ENCODE measurements at regions not wholly inside any gene's neighbourhood (a gene's known extent, or its start where the extent isn't known, plus 50 kb on each side); places are given as distances from the start of the nearest gene placed in this dataset.

DNA sequence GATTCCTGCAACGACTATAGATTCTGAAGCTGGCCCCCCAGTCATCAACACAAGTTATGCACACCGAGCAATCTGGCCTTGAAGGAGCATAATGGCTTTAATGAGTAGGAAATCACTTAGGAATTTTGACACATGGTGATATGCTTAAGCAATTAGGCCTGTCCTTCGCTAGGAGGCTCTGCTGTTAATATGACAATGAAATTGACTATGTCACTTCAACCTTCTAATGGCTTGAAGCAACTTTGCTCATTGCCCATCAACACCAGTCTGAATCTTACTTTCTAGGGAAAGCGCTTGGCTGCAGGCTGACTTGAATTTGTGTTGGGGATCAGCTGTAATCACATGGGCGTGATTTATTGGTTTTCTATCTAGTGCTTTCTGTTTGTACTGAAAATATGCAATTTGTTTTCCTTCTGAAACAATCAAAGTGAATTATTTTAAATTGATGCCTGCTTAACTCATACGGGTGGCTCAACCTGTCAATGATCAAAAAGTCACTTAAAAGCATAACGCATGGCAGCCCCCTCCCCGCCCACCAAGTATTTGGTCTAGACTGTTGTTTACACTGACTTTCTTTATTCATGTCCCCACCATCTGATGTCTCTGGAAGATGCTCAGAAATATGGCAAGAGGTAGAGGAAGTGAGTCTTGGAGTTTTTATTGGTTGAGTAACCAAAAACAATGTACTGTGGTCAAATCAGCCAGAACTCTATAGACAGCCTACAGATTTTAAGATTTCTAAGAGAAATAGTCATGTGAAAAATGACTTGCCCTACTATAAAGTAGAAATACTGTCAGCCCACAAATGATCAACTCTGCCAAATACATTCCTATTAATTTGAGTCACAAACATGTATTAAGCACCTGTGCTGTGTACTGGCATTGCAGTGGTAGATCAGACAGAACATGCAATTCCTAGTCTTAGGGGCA, 344.9 kb downstream of the RBM43 start:
- H3K4me3 ChIP-seq (ENCODE audit: low read length) = no peak overlapping the region
- 76% methylated on average over 3 of the region's 8 CpGs for WGBS (ENCODE audit: insufficient coverage)
- no peaks in the 10 kb centered on the region for H3K9me3 ChIP-seq (replicated peaks; ENCODE audit: control insufficient read depth, low read depth, low read length)
- H3K27me3 ChIP-seq (ENCODE audit: control insufficient read depth, insufficient read depth, low read length) = no peaks in the 10 kb centered on the region
- DNase-seq = no peak
- no peaks in the 10 kb centered on the region for H3K36me3 ChIP-seq (ENCODE audit: control insufficient read depth, insufficient read depth, low read length)
- no peaks in the 10 kb centered on the region for H3K4me1 ChIP-seq (ENCODE audit: control insufficient read depth, insufficient read depth, low read length)
- H3K27ac ChIP-seq (ENCODE audit: low read length) = no peak overlapping the region

DNA sequence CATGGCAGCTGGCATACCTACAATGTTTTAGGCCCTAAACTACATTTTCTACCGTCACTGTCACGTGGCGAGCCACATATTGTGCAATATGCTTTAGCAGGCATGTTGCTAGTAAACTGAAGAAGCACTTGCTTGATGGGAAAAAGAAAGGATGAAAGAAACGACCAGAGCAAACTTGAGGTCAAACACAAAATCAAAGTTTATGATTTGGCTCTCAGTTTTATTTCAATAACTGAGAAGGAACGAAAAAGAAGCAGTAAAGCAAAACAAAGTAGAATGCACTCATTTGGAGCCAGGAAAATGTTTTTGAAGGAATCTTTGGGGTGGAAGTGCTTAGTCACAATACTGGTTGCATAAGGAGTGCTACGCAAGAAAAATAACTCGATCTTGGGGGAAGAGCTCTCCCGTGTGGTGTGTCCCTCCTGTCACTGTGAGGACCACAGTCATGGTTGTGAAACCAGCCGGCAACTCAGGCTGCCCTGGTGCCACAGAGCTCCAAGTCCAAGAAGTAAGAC, 349.8 kb downstream of the RBM43 start:
- Histone ChIP-seq H3K4me1 (ENCODE audit: control insufficient read depth, insufficient read depth, low read length) (no peaks in the 10 kb centered on the region), H3K9me3 (replicated peaks; ENCODE audit: control insufficient read depth, low read depth, low read length) (no peaks in the 10 kb centered on the region), H3K27me3 (ENCODE audit: control insufficient read depth, insufficient read depth, low read length) (no peaks in the 10 kb centered on the region), H3K4me3 (ENCODE audit: low read length) (no peak overlapping the region), H3K27ac (ENCODE audit: low read length) (peak overlapping the region; percentile 47), H3K36me3 (ENCODE audit: control insufficient read depth, insufficient read depth, low read length) (no peaks in the 10 kb centered on the region)
- 13% methylated on average over 6 of the region's 9 CpGs for WGBS (ENCODE audit: insufficient coverage)
- DNase-seq = peak; percentile 91

DNA sequence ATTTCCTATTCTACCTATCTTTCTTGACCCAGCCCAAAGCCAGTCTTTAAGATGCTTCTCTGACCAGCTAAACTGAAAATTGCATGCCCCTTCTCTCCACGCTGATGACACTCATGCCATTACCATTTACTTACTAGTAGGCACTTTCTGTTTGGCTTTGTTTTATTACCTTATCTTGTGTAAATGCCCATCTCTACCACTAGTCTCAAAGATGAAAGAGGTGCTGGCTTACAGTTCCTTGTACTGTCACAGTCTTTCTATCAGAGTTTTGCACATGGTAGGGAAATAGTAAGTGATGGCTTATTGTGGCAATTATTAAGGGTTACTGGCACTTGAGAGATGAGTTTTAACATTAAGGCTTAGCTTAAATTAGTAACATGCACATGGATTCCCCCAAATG, 352.1 kb downstream of the RBM43 start:
- WGBS (ENCODE audit: insufficient coverage) = no CpG with 5 or more reads among the region's 1 CpG
- Histone ChIP-seq H3K27me3 (ENCODE audit: control insufficient read depth, insufficient read depth, low read length) (no peaks in the 10 kb centered on the region), H3K4me3 (ENCODE audit: low read length) (no peak overlapping the region), H3K27ac (ENCODE audit: low read length) (no peak overlapping the region), H3K9me3 (replicated peaks; ENCODE audit: control insufficient read depth, low read depth, low read length) (no peaks in the 10 kb centered on the region), H3K4me1 (ENCODE audit: control insufficient read depth, insufficient read depth, low read length) (no peaks in the 10 kb centered on the region), H3K36me3 (ENCODE audit: control insufficient read depth, insufficient read depth, low read length) (no peaks in the 10 kb centered on the region)
- no peak for DNase-seq

DNA sequence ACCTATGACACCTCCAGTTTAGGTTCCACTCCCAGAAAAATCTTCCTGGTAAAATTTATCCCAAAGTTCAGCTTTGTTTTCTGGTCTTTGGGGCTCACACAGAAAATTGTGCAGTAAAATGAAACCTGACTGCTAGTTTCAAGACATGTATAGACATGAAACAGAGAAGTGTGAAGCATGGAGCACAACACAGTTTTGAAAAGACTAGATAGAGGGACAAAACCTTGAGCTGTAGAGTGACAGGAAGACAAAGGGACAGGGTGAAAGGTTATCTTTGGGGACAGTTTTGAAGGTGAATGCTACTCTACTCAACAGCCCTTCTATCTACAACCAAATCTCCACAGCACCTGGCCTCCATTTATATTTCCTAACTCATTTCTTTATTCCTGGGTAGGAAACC, 352.6 kb downstream of the RBM43 start:
- H3K4me3 ChIP-seq (ENCODE audit: low read length) = no peak overlapping the region
- H3K4me1 ChIP-seq (ENCODE audit: control insufficient read depth, insufficient read depth, low read length) = no peaks in the 10 kb centered on the region
- H3K9me3 ChIP-seq (replicated peaks; ENCODE audit: control insufficient read depth, low read depth, low read length) = no peaks in the 10 kb centered on the region
- no peaks in the 10 kb centered on the region for H3K36me3 ChIP-seq (ENCODE audit: control insufficient read depth, insufficient read depth, low read length)
- no peak overlapping the region for H3K27ac ChIP-seq (ENCODE audit: low read length)
- no peak for DNase-seq
- no peaks in the 10 kb centered on the region for H3K27me3 ChIP-seq (ENCODE audit: control insufficient read depth, insufficient read depth, low read length)

- no peaks in the 10 kb centered on the region for H3K9me3 ChIP-seq (replicated peaks; ENCODE audit: control insufficient read depth, low read depth, low read length)
- WGBS (ENCODE audit: insufficient coverage) = no CpG with 5 or more reads among the region's 4 CpGs
- H3K27ac ChIP-seq (ENCODE audit: low read length) = no peak overlapping the region
Observed at GRCh38 chr2:150907466-150907865, 354.2 kb downstream of the RBM43 start.

GRCh38 chr2:150903461-150903860, 358.2 kb downstream of the RBM43 start:
- H3K4me1 ChIP-seq (ENCODE audit: control insufficient read depth, insufficient read depth, low read length) = no peaks in the 10 kb centered on the region
- WGBS (ENCODE audit: insufficient coverage) = no CpG with 5 or more reads among the region's 3 CpGs

More at GRCh38 chr2:150907466-150907865, 354.2 kb downstream of the RBM43 start:
- DNase-seq = no peak
- no peaks in the 10 kb centered on the region for H3K4me1 ChIP-seq (ENCODE audit: control insufficient read depth, insufficient read depth, low read length)
- no peaks in the 10 kb centered on the region for H3K36me3 ChIP-seq (ENCODE audit: control insufficient read depth, insufficient read depth, low read length)
- H3K27me3 ChIP-seq (ENCODE audit: control insufficient read depth, insufficient read depth, low read length) = no peaks in the 10 kb centered on the region
- no peak overlapping the region for H3K4me3 ChIP-seq (ENCODE audit: low read length)

GRCh38 chr2:150903055-150903454, 358.6 kb downstream of the RBM43 start:
- WGBS (ENCODE audit: insufficient coverage) = no CpG with 5 or more reads among the region's 1 CpG
- no peaks in the 10 kb centered on the region for H3K9me3 ChIP-seq (replicated peaks; ENCODE audit: control insufficient read depth, low read depth, low read length)
- no peaks in the 10 kb centered on the region for H3K27me3 ChIP-seq (ENCODE audit: control insufficient read depth, insufficient read depth, low read length)
- H3K36me3 ChIP-seq (ENCODE audit: control insufficient read depth, insufficient read depth, low read length) = no peaks in the 10 kb centered on the region
- H3K4me3 ChIP-seq (ENCODE audit: low read length) = no peak overlapping the region
- DNase-seq = no peak
- H3K4me1 ChIP-seq (ENCODE audit: control insufficient read depth, insufficient read depth, low read length) = no peaks in the 10 kb centered on the region
- no peak overlapping the region for H3K27ac ChIP-seq (ENCODE audit: low read length)

More at GRCh38 chr2:150903461-150903860, 358.2 kb downstream of the RBM43 start:
- Histone ChIP-seq H3K9me3 (replicated peaks; ENCODE audit: control insufficient read depth, low read depth, low read length) (no peaks in the 10 kb centered on the region), H3K36me3 (ENCODE audit: control insufficient read depth, insufficient read depth, low read length) (no peaks in the 10 kb centered on the region), H3K27me3 (ENCODE audit: control insufficient read depth, insufficient read depth, low read length) (no peaks in the 10 kb centered on the region), H3K27ac (ENCODE audit: low read length) (no peak overlapping the region), H3K4me3 (ENCODE audit: low read length) (no peak overlapping the region)
- no peak for DNase-seq

- no peaks in the 10 kb centered on the region for H3K27me3 ChIP-seq (ENCODE audit: control insufficient read depth, insufficient read depth, low read length)
- no peak for DNase-seq
- H3K4me3 ChIP-seq (ENCODE audit: low read length) = no peak overlapping the region
- WGBS (ENCODE audit: insufficient coverage) = no CpG with 5 or more reads among the region's 1 CpG
- no peak overlapping the region for H3K27ac ChIP-seq (ENCODE audit: low read length)
- no peaks in the 10 kb centered on the region for H3K36me3 ChIP-seq (ENCODE audit: control insufficient read depth, insufficient read depth, low read length)
- no peaks in the 10 kb centered on the region for H3K9me3 ChIP-seq (replicated peaks; ENCODE audit: control insufficient read depth, low read depth, low read length)
- no peaks in the 10 kb centered on the region for H3K4me1 ChIP-seq (ENCODE audit: control insufficient read depth, insufficient read depth, low read length)
Observed at GRCh38 chr2:150900913-150901312, 360.8 kb downstream of the RBM43 start.

- no peak for DNase-seq
- no peaks in the 10 kb centered on the region for H3K9me3 ChIP-seq (replicated peaks; ENCODE audit: control insufficient read depth, low read depth, low read length)
- WGBS (ENCODE audit: insufficient coverage) = no CpG with 5 or more reads among the region's 1 CpG
Observed at GRCh38 chr2:150895968-150896367, 365.7 kb downstream of the RBM43 start.

GRCh38 chr2:150889141-150889540, 372.5 kb downstream of the RBM43 start:
- Histone ChIP-seq H3K36me3 (ENCODE audit: control insufficient read depth, insufficient read depth, low read length) (no peaks in the 10 kb centered on the region), H3K27me3 (ENCODE audit: control insufficient read depth, insufficient read depth, low read length) (no peaks in the 10 kb centered on the region), H3K27ac (ENCODE audit: low read length) (no peak overlapping the region), H3K9me3 (replicated peaks; ENCODE audit: control insufficient read depth, low read depth, low read length) (no peaks in the 10 kb centered on the region), H3K4me1 (ENCODE audit: control insufficient read depth, insufficient read depth, low read length) (no peaks in the 10 kb centered on the region), H3K4me3 (ENCODE audit: low read length) (no peak overlapping the region)
- WGBS (ENCODE audit: insufficient coverage) = no CpG with 5 or more reads among the region's 2 CpGs
- DNase-seq = no peak

More at GRCh38 chr2:150895968-150896367, 365.7 kb downstream of the RBM43 start:
- Histone ChIP-seq H3K27ac (ENCODE audit: low read length) (no peak overlapping the region), H3K27me3 (ENCODE audit: control insufficient read depth, insufficient read depth, low read length) (no peaks in the 10 kb centered on the region), H3K36me3 (ENCODE audit: control insufficient read depth, insufficient read depth, low read length) (no peaks in the 10 kb centered on the region), H3K4me1 (ENCODE audit: control insufficient read depth, insufficient read depth, low read length) (no peaks in the 10 kb centered on the region), H3K4me3 (ENCODE audit: low read length) (no peak overlapping the region)
